ENCODE measurements at regions not wholly inside any gene's neighbourhood (a gene's known extent, or its start where the extent isn't known, plus 50 kb on each side); places are given as distances from the start of the nearest gene placed in this dataset.

DNA sequence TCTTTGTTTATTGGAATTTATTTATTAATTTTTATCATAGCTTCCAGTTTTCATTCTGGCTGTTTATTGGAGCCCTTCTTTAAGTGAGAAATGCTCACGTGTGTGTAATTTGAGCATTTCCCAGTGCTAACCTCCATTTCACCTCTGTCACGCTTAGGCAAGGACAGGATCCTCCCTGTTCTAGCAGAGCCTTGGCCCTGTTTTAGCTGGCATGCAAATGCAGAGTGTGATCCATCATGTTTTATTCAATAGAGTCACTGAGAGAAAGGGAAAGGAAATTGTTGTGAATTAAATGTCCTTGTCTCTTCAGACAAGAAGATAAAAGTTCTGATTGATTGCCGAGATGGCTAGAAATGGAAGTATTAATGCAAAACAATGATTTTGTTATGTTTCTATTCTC lies 137.3 kb upstream of the ACO1 start:
- DNase-seq (no peak), ATAC-seq (no peak)
- Mint-ChIP-seq H3K36me3 (no peaks in the 10 kb centered on the region), H3K27ac (no peak overlapping the region), H3K9me3 (peaks cover 0 to 3% (median 0%) of the 10 kb centered on the region in 11 donors), H3K27me3 (peaks cover 2 to 15% (median 5%) of the 10 kb centered on the region in 5 donors), H3K4me1 (no peaks in the 10 kb centered on the region), H3K4me3 (no peak overlapping the region)
- Histone ChIP-seq H3K4me3 (ENCODE audit: low read length) (no peak overlapping the region), H3K36me3 (ENCODE audit: control insufficient read depth in 2 of 3, insufficient read depth in 3 of 3, low read length in 3 of 3) (no peaks in the 10 kb centered on the region), H3K9me3 (ENCODE audit: control insufficient read depth in 2 of 3, low read length in 3 of 3) (no peaks in the 10 kb centered on the region), H3K4me1 (ENCODE audit: control insufficient read depth in 2 of 2, insufficient read depth in 2 of 2, low read length in 2 of 2) (no peaks in the 10 kb centered on the region), H3K27ac (ENCODE audit: low read depth, low read length) (no peak overlapping the region), H3K27me3 (ENCODE audit: control insufficient read depth in 2 of 2, insufficient read depth in 2 of 2, low read length in 2 of 2) (no peaks in the 10 kb centered on the region)
- intact Hi-C loops (cut with micrococcal nuclease) = no loop called here
- CTCF ChIA-PET = no interaction called here
- POLR2A ChIA-PET = no interaction called here

DNA sequence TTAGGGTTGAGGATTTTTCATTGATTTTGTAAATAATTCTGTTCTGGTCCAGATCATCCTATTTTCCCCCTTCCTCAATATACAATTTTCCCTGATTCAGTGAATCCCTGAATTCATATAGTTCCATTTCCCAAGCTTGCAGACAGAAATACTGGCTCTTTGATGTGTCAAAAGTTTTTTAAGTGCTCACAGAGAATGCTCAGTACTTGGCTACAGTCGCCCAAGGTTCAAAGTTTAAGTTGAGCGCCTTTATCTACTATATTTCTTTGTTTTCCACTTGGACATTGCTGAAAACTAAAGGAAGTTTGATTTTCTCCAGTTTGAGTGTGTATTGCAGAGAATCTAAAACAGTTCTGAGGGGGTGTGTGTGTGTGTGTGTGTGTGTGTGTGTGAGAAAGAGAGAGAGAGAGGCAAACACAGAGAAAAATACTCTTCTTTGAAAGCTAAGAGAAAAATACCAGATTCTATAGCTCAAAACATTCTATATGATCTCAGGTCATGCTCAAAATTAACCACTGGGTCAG lies 136.2 kb upstream of the ACO1 start:
- Mint-ChIP-seq H3K36me3 (no peaks in the 10 kb centered on the region), H3K4me3 (no peak overlapping the region), H3K27me3 (peaks cover 2 to 20% (median 5%) of the 10 kb centered on the region in 5 donors), H3K27ac (no peak overlapping the region), H3K4me1 (no peaks in the 10 kb centered on the region), H3K9me3 (no peaks in the 10 kb centered on the region)
- no peak for DNase-seq
- intact Hi-C loops (cut with micrococcal nuclease) = no loop called here
- no peaks in the 10 kb centered on the region for H3K4me1 ChIP-seq (ENCODE audit: control insufficient read depth in 2 of 2, insufficient read depth in 2 of 2, low read length in 2 of 2)
- H3K9me3 ChIP-seq (ENCODE audit: control insufficient read depth in 2 of 3, low read length in 3 of 3) = no peaks in the 10 kb centered on the region
- no peak for ATAC-seq
- CTCF ChIA-PET = interaction anchor here (0.7 kb wide), 1 partner anchor 790 kb away, joined by 3 read pairs; no protein-coding TSS in a partner anchor
- no peaks in the 10 kb centered on the region for H3K27me3 ChIP-seq (ENCODE audit: control insufficient read depth in 2 of 2, insufficient read depth in 2 of 2, low read length in 2 of 2)
- no peak overlapping the region for H3K27ac ChIP-seq (ENCODE audit: low read depth, low read length)
- no peak overlapping the region for H3K4me3 ChIP-seq (ENCODE audit: low read length)
- POLR2A ChIA-PET = no interaction called here
- no peaks in the 10 kb centered on the region for H3K36me3 ChIP-seq (ENCODE audit: control insufficient read depth in 2 of 3, insufficient read depth in 3 of 3, low read length in 3 of 3)

DNA sequence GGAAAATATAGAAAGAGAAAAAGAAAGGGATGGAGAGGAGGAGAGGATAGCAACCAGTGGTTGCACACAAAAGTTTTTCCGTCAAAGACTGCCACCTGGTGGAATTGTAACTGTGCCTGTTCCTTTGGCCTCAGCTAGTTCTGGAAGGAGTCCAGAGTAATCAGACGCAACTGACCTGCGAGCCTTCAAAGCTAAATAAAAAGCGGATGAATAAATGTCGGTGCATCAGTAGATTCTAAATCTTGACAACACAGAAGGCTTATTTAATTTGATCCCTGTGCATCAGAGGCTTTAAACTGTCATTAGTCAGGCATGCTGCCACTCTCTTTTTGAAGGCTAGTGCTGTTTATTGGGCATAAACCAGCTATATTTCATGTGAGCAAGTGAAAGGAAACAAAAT lies 132.9 kb upstream of the ACO1 start:
- Mint-ChIP-seq H3K27ac (no peak overlapping the region), H3K4me3 (no peak overlapping the region), H3K9me3 (peaks cover 0 to 5% (median 0%) of the 10 kb centered on the region in 11 donors), H3K36me3 (no peaks in the 10 kb centered on the region), H3K4me1 (no peaks in the 10 kb centered on the region), H3K27me3 (peaks cover 2 to 19% (median 9%) of the 10 kb centered on the region in 5 donors)
- Histone ChIP-seq H3K36me3 (ENCODE audit: control insufficient read depth in 2 of 3, insufficient read depth in 3 of 3, low read length in 3 of 3) (no peaks in the 10 kb centered on the region), H3K27ac (ENCODE audit: low read depth, low read length) (no peak overlapping the region), H3K9me3 (ENCODE audit: control insufficient read depth in 2 of 3, low read length in 3 of 3) (no peaks in the 10 kb centered on the region), H3K4me3 (ENCODE audit: low read length) (no peak overlapping the region), H3K27me3 (ENCODE audit: control insufficient read depth in 2 of 2, insufficient read depth in 2 of 2, low read length in 2 of 2) (no peaks in the 10 kb centered on the region), H3K4me1 (ENCODE audit: control insufficient read depth in 2 of 2, insufficient read depth in 2 of 2, low read length in 2 of 2) (no peaks in the 10 kb centered on the region)
- ChIA-PET CTCF (no interaction called here), POLR2A (no interaction called here)
- no peak for ATAC-seq
- intact Hi-C loops (cut with micrococcal nuclease) = loop anchor here (1.0 to 5.0 kb wide), 2 partner anchors 949 to 1131 kb away; no protein-coding TSS in a partner anchor
- peak in 5 of 9 donors; percentile 13 to 34 (median 24) for DNase-seq

DNA sequence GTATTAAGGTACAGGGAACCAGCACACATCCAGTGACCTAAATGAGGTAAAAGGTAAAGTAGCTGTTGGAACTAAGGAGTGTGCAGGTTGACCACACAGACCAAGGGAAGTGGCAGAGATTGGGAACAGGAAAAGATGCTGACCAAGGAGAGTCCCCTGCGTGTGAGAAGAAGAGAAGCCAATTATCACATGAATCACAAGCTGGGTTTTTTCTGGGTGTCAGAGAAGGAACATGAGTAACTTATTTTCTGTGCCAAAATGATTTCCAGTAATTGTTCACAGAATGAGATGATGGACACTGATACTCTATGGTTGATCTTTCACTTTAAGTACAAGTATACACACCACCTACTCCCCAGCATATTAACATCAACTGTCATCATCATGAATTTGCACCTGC lies 130.7 kb upstream of the ACO1 start:
- Histone ChIP-seq H3K9me3 (ENCODE audit: control insufficient read depth in 2 of 3, low read length in 3 of 3) (no peaks in the 10 kb centered on the region), H3K36me3 (ENCODE audit: control insufficient read depth in 2 of 3, insufficient read depth in 3 of 3, low read length in 3 of 3) (no peaks in the 10 kb centered on the region), H3K27me3 (ENCODE audit: control insufficient read depth in 2 of 2, insufficient read depth in 2 of 2, low read length in 2 of 2) (no peaks in the 10 kb centered on the region), H3K4me3 (ENCODE audit: low read length) (no peak overlapping the region), H3K27ac (ENCODE audit: low read depth, low read length) (no peak overlapping the region), H3K4me1 (ENCODE audit: control insufficient read depth in 2 of 2, insufficient read depth in 2 of 2, low read length in 2 of 2) (no peaks in the 10 kb centered on the region)
- Mint-ChIP-seq H3K9me3 (peaks cover 0 to 5% (median 0%) of the 10 kb centered on the region in 11 donors), H3K4me1 (no peaks in the 10 kb centered on the region), H3K4me3 (no peak overlapping the region), H3K27me3 (peaks cover 2 to 20% (median 9%) of the 10 kb centered on the region in 5 donors), H3K36me3 (no peaks in the 10 kb centered on the region), H3K27ac (no peak overlapping the region)
- ATAC-seq = no peak
- ChIA-PET POLR2A (no interaction called here), CTCF (no interaction called here)
- DNase-seq = no peak
- intact Hi-C loops (cut with micrococcal nuclease) = loop anchor here in 1 of 2 donors (5.0 kb wide), 1 partner anchor 951 kb away; no protein-coding TSS in a partner anchor

DNA sequence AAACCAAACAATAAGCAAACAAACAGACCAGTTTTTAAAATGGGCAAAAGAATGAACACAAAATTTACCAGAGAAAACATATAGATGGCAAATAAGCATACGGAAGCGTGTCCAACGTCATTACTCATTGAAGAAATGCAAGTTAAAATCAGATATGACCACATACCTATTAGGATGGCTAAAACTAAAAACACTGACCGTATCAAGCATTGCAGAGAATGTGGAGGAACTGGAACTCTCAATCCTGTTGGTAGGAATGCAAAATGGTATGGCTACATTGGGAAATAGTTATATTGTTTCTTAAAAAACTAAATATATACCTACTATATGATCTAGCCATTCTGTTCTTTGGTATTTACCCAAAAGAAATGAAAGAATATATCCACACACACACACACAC lies 129.4 kb upstream of the ACO1 start:
- ChIA-PET CTCF (no interaction called here), POLR2A (no interaction called here)
- DNase-seq (no peak), ATAC-seq (no peak)
- Histone ChIP-seq H3K36me3 (ENCODE audit: control insufficient read depth in 2 of 3, insufficient read depth in 3 of 3, low read length in 3 of 3) (no peaks in the 10 kb centered on the region), H3K27me3 (ENCODE audit: control insufficient read depth in 2 of 2, insufficient read depth in 2 of 2, low read length in 2 of 2) (no peaks in the 10 kb centered on the region), H3K4me3 (ENCODE audit: low read length) (no peak overlapping the region), H3K4me1 (ENCODE audit: control insufficient read depth in 2 of 2, insufficient read depth in 2 of 2, low read length in 2 of 2) (no peaks in the 10 kb centered on the region), H3K27ac (ENCODE audit: low read depth, low read length) (no peak overlapping the region), H3K9me3 (ENCODE audit: control insufficient read depth in 2 of 3, low read length in 3 of 3) (no peaks in the 10 kb centered on the region)
- Mint-ChIP-seq H3K27ac (no peak overlapping the region), H3K9me3 (peaks cover 0 to 5% (median 0%) of the 10 kb centered on the region in 11 donors), H3K4me3 (no peak overlapping the region), H3K27me3 (peaks cover 2 to 20% (median 9%) of the 10 kb centered on the region in 5 donors), H3K4me1 (no peaks in the 10 kb centered on the region), H3K36me3 (no peaks in the 10 kb centered on the region)
- intact Hi-C loops (cut with micrococcal nuclease) = no loop called here

DNA sequence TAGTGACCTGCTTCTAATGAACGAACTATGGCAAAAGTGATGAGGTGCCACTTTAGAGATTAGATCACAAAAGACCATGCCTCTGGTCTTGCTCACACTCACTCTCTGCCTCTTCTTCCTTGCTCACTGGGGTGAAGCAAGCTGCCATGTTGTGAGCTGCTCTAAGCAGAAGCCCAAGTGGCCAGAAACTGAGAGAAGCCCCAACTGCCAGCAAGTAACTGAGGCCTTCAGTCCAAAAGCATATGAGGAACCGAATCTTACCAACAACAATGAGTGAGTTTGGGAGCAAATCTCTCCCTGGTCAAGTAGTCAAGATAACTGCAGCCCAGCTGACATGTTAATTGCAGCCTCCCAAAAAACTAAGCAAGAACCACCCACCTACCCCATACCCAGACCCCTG lies 126.0 kb upstream of the ACO1 start:
- H3K9me3 Mint-ChIP-seq = peaks cover 0 to 8% (median 1%) of the 10 kb centered on the region in 11 donors
- Histone ChIP-seq H3K36me3 (ENCODE audit: control insufficient read depth in 2 of 3, insufficient read depth in 3 of 3, low read length in 3 of 3) (no peaks in the 10 kb centered on the region), H3K4me3 (ENCODE audit: low read length) (no peak overlapping the region), H3K27ac (ENCODE audit: low read depth, low read length) (no peak overlapping the region), H3K27me3 (ENCODE audit: control insufficient read depth in 2 of 2, insufficient read depth in 2 of 2, low read length in 2 of 2) (no peaks in the 10 kb centered on the region), H3K9me3 (ENCODE audit: control insufficient read depth in 2 of 3, low read length in 3 of 3) (no peaks in the 10 kb centered on the region), H3K4me1 (ENCODE audit: control insufficient read depth in 2 of 2, insufficient read depth in 2 of 2, low read length in 2 of 2) (no peaks in the 10 kb centered on the region)
- no peak overlapping the region for H3K27ac Mint-ChIP-seq
- H3K4me3 Mint-ChIP-seq = no peak overlapping the region
- ChIA-PET CTCF (no interaction called here), POLR2A (no interaction called here)
- intact Hi-C loops (cut with micrococcal nuclease) = no loop called here
- no peaks in the 10 kb centered on the region for H3K36me3 Mint-ChIP-seq
- no peak for DNase-seq
- ATAC-seq = no peak
- H3K4me1 Mint-ChIP-seq = no peaks in the 10 kb centered on the region
- H3K27me3 Mint-ChIP-seq = peaks cover 0 to 17% (median 5%) of the 10 kb centered on the region in 5 donors

DNA sequence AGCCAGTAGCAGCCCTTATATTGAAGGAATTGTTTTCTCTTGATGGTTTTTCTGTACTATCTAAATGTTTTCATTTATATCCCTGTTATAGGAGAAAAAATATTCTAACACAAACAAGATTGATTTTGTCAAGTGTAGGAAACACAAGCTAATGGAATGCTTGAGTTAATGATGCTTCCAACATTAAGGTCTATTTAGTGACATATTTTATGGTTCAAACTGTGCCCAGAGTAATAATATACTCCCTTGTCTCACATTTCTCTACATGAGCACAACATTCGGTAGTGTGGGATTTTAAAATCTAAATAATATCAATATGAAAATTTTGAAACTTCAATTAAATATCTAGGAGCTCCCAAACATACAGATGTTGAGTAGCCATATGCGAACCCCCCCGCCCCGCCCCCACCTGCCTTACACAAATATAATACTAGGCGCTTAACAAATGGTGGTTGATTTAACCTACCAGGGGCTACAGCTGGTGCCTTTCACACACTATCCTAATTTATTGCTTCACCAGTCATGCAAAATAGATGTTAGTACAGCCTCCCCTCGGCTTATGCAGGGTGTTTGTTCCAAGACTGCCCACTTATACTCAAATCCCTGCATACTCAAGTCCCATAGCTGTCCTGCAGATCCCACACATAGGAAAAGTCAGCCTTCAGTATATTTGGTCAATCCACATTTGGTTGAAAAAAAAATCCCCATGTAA lies 124.1 kb upstream of the ACO1 start:
- Mint-ChIP-seq H3K9me3 (peaks cover 0 to 8% (median 0%) of the 10 kb centered on the region in 11 donors), H3K27me3 (peaks cover 0 to 25% (median 14%) of the 10 kb centered on the region in 5 donors), H3K4me1 (no peaks in the 10 kb centered on the region), H3K4me3 (no peak overlapping the region), H3K27ac (no peak overlapping the region), H3K36me3 (no peaks in the 10 kb centered on the region)
- intact Hi-C loops (cut with micrococcal nuclease) = no loop called here
- no peaks in the 10 kb centered on the region for H3K4me1 ChIP-seq (ENCODE audit: control insufficient read depth in 2 of 2, insufficient read depth in 2 of 2, low read length in 2 of 2)
- ChIA-PET CTCF (no interaction called here), POLR2A (no interaction called here)
- H3K4me3 ChIP-seq (ENCODE audit: low read length) = no peak overlapping the region
- H3K36me3 ChIP-seq (ENCODE audit: control insufficient read depth in 2 of 3, insufficient read depth in 3 of 3, low read length in 3 of 3) = no peaks in the 10 kb centered on the region
- H3K27me3 ChIP-seq (ENCODE audit: control insufficient read depth in 2 of 2, insufficient read depth in 2 of 2, low read length in 2 of 2) = no peaks in the 10 kb centered on the region
- DNase-seq = no peak
- H3K27ac ChIP-seq (ENCODE audit: low read depth, low read length) = no peak overlapping the region
- no peak for ATAC-seq
- H3K9me3 ChIP-seq (ENCODE audit: control insufficient read depth in 2 of 3, low read length in 3 of 3) = no peaks in the 10 kb centered on the region
